Lower lobe of right lung (tissue), 2 donors: ENCODE measurements at regions not wholly inside any gene's neighbourhood (a gene's known extent, or its start where the extent isn't known, plus 50 kb on each side); places are given as distances from the start of the nearest gene placed in this dataset.

Source experiments
- ATAC-seq, 2 donors: fragments of 200-7000 bp; cut with Tn5 transposase; one replicate each; pipeline ENCODE4 v1.9.1; 2020 to 2022; ENCODE audit warnings: mild to moderate bottlenecking in 2 of 2, moderate library complexity in 2 of 2
- DNase-seq: peaks from one replicate; pipeline ENCODE4 v3.0.0-alpha.2; 2020
- H3K27ac ChIP-seq: fragments of 200-600 bp; one replicate; pipeline ENCODE4 v1.8.0; 2022
- H3K27me3 ChIP-seq: fragments of 200-600 bp; one replicate; pipeline ENCODE4 v1.8.0; 2022; ENCODE audit warnings: low read depth
- H3K36me3 ChIP-seq: fragments of 200-600 bp; one replicate; pipeline ENCODE4 v1.8.0; 2022; ENCODE audit warnings: mild to moderate bottlenecking
- H3K4me1 ChIP-seq: fragments of 200-600 bp; one replicate; pipeline ENCODE4 v1.8.0; 2022
- H3K4me3 ChIP-seq: fragments of 200-600 bp; one replicate; pipeline ENCODE4 v1.8.0; 2022; ENCODE audit warnings: mild to moderate bottlenecking
- H3K9me3 ChIP-seq: fragments of 200-600 bp; one replicate; pipeline ENCODE4 v1.8.0; 2022
- intact Hi-C: fragments of 100-400 bp; cut with DNase I; formaldehyde crosslinking; loops from one replicate; pipeline ENCODE4 v1.11.0; 2022
- TF ChIP-seq, protein P1 (sequence below): fragments of 200-600 bp; IDR thresholded peaks from one replicate; pipeline ENCODE4 v1.8.0; 2022; ENCODE audit warnings: antibody characterized with exemption, mild to moderate bottlenecking
- donor health status: DM: no; HTN: yes; CAD: no; lungs with severe emphysema.

DNA sequence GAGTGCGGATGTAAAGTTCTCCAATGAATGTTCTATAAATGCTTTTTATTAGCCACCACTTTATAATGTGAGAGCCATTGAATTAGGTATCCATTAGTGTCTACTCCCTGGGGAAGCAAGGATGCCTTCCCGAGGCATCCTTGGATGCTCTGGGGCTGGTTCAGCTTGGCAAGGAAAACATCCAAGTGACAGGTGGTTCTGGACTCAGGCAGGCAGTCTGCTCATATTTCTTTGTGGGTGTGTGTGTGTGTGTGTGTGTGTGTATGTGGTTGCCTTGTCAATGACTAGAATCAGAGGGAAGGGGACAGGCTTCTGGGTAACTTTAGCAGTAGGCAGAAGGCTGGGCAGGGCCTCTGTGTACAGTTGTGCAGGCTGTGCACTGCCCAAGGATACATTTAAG lies 149.2 kb downstream of the TSN start:
- TF ChIP-seq, protein P1, sequence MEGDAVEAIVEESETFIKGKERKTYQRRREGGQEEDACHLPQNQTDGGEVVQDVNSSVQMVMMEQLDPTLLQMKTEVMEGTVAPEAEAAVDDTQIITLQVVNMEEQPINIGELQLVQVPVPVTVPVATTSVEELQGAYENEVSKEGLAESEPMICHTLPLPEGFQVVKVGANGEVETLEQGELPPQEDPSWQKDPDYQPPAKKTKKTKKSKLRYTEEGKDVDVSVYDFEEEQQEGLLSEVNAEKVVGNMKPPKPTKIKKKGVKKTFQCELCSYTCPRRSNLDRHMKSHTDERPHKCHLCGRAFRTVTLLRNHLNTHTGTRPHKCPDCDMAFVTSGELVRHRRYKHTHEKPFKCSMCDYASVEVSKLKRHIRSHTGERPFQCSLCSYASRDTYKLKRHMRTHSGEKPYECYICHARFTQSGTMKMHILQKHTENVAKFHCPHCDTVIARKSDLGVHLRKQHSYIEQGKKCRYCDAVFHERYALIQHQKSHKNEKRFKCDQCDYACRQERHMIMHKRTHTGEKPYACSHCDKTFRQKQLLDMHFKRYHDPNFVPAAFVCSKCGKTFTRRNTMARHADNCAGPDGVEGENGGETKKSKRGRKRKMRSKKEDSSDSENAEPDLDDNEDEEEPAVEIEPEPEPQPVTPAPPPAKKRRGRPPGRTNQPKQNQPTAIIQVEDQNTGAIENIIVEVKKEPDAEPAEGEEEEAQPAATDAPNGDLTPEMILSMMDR, result no peak
- no peaks in the 10 kb centered on the region for H3K9me3 ChIP-seq
- no peak overlapping the region for H3K27ac ChIP-seq
- peaks cover 5% of the 10 kb centered on the region for H3K27me3 ChIP-seq
- intact Hi-C loops, result no loop called here
- H3K4me3 ChIP-seq, result no peak overlapping the region
- H3K36me3 ChIP-seq, result no peaks in the 10 kb centered on the region
- DNase-seq (no peak), ATAC-seq (no peak)
- no peaks in the 10 kb centered on the region for H3K4me1 ChIP-seq

DNA sequence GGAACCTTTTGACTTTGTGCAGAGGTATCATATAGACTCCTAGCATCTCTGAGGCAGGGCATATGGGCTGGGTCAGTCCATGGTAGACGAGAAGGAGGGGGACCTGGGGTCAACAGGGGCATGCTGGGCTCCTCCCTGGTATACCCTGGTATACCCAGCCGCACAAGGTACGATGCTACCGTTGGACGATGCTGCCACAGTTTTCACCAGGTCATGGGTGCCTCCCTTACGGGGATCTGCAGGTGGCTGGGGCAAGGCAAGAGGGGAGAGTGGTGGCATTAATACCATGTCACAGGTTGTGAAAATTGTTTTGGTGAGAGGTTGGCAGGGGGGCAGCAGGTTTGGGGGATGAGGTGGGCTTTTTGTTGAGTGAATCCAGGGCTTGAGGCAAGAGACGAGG lies 149.8 kb downstream of the TSN start:
- H3K4me1 ChIP-seq, result no peaks in the 10 kb centered on the region
- intact Hi-C loops, result no loop called here
- TF ChIP-seq, protein P1, result no peak
- DNase-seq, result no peak
- no peaks in the 10 kb centered on the region for H3K36me3 ChIP-seq
- ATAC-seq, result no peak
- H3K27me3 ChIP-seq, result peaks cover 5% of the 10 kb centered on the region
- no peak overlapping the region for H3K4me3 ChIP-seq
- no peak overlapping the region for H3K27ac ChIP-seq
- no peaks in the 10 kb centered on the region for H3K9me3 ChIP-seq

- H3K4me1 ChIP-seq, result no peaks in the 10 kb centered on the region
- TF ChIP-seq, protein P1, result no peak
- ATAC-seq (no peak), DNase-seq (no peak)
- H3K27ac ChIP-seq, result no peak overlapping the region
- H3K36me3 ChIP-seq, result no peaks in the 10 kb centered on the region
- H3K27me3 ChIP-seq, result peaks cover 5% of the 10 kb centered on the region
- intact Hi-C loops, result no loop called here
- no peaks in the 10 kb centered on the region for H3K9me3 ChIP-seq
- no peak overlapping the region for H3K4me3 ChIP-seq
These were observed 150.7 kb downstream of the TSN start for GRCh38 chr2:121906170-121906569.

DNA sequence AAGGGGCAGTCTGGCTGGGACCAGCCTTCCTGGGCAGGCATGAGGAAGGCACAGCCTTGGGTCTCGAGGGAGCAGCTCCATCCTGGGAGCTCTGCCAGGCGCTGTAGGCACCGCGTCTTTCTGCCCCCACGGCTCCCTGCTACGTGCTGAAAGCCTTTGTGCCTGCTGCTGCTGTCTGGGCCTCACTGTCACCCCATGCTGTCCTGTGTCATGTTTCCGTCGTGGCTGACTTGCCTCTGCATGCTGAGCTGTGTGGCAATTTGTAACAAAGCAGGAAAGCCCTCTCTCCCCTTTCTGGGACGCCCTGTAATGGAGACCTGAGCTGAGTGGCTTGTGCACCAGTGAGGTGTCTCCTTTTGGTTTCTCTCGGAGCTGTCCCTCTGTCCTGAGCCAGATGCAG lies 152.5 kb downstream of the TSN start:
- TF ChIP-seq, protein P1, result no peak
- intact Hi-C loops, result no loop called here
- Histone ChIP-seq H3K4me1 (no peaks in the 10 kb centered on the region), H3K27me3 (peaks cover 5% of the 10 kb centered on the region), H3K9me3 (no peaks in the 10 kb centered on the region), H3K4me3 (no peak overlapping the region), H3K27ac (no peak overlapping the region), H3K36me3 (no peaks in the 10 kb centered on the region)
- no peak for ATAC-seq
- DNase-seq, result no peak

DNA sequence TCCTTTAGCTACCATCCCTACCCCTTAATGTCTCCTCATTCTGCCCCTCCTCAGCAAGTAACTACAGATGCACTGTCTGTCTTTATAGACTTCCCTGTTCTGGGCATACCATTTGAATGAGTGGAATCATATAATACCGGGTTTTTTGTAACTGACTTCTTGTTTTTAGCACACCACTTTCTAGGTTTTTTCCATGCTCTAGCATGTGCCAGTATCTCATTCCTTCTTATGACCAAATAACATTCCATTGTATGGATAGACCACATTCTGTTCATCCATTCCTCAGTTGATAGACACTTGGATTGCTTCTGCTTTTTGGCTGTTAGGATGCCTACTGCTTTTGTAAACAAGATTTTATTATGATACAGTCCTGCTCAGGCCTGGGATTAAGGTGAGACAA lies 154.7 kb downstream of the TSN start:
- no peak overlapping the region for H3K4me3 ChIP-seq
- peaks cover 5% of the 10 kb centered on the region for H3K27me3 ChIP-seq
- no peak for ATAC-seq
- TF ChIP-seq, protein P1, result no peak
- DNase-seq, result no peak
- H3K4me1 ChIP-seq, result no peaks in the 10 kb centered on the region
- no peaks in the 10 kb centered on the region for H3K9me3 ChIP-seq
- intact Hi-C loops, result no loop called here
- H3K27ac ChIP-seq, result no peak overlapping the region
- no peaks in the 10 kb centered on the region for H3K36me3 ChIP-seq

GRCh38 chr2:121911036-121911435 lies 155.6 kb downstream of the TSN start:
- ATAC-seq (no peak), DNase-seq (no peak)
- intact Hi-C loops, result no loop called here
- Histone ChIP-seq H3K27ac (no peak overlapping the region), H3K4me3 (no peak overlapping the region), H3K36me3 (no peaks in the 10 kb centered on the region), H3K4me1 (no peaks in the 10 kb centered on the region), H3K9me3 (no peaks in the 10 kb centered on the region), H3K27me3 (peaks cover 5% of the 10 kb centered on the region)
- TF ChIP-seq, protein P1, result no peak
